Neural cell (in vitro differentiated cells): ENCODE measurements at regions not wholly inside any gene's neighbourhood (a gene's known extent, or its start where the extent isn't known, plus 50 kb on each side); places are given as distances from the start of the nearest gene placed in this dataset.

Experiments
- H2AFZ ChIP-seq: fragments of 200-600, 300-800 bp; sonication (generic), shearing (Covaris generic); 2 replicates; pipeline ENCODE4 v1.6.0; 2014; ENCODE audit warnings: low read depth, mild to moderate bottlenecking, antibody characterized with exemption, low read length, moderate library complexity
- H3F3A ChIP-seq: fragments of 200-600 bp; shearing (Covaris generic); 2 replicates; pipeline ENCODE4 v1.6.1; 2016; ENCODE audit warnings: mild to moderate bottlenecking, moderate library complexity, mixed read lengths, antibody characterized with exemption, low read length; ENCODE audit not compliant: insufficient read depth, poor library complexity, severe bottlenecking
- H3K27ac ChIP-seq: fragments of 200-600, 300-800 bp; sonication (generic), shearing (Covaris generic); 2 replicates; pipeline ENCODE4 v1.5.1; 2014; ENCODE audit warnings: mild to moderate bottlenecking, low read length, moderate library complexity
- H3K27me3 ChIP-seq: fragments of 300-800, 200-600 bp; sonication (generic), shearing (Covaris generic); 2 replicates; pipeline ENCODE4 v1.6.0; 2014; ENCODE audit warnings: mild to moderate bottlenecking, low read depth, low read length, moderate library complexity; ENCODE audit not compliant: insufficient read depth
- H3K36me3 ChIP-seq: fragments of 300-800, 200-600 bp; sonication (generic), shearing (Covaris generic); 2 replicates; pipeline ENCODE4 v1.5.1; 2014; ENCODE audit warnings: mild to moderate bottlenecking, antibody characterized with exemption, low read length, moderate library complexity; ENCODE audit not compliant: insufficient read depth
- H3K4me2 ChIP-seq: fragments of 300-800, 200-600 bp; sonication (generic), shearing (Covaris generic); 2 replicates; pipeline ENCODE4 v1.6.0; 2014; ENCODE audit warnings: mild to moderate bottlenecking, low read length
- H3K4me3 ChIP-seq: fragments of 300-800, 200-600 bp; sonication (generic), shearing (Covaris generic); 2 replicates; pipeline ENCODE4 v1.5.1; 2014; ENCODE audit warnings: mild to moderate bottlenecking, low read length, moderate library complexity
- H3K79me2 ChIP-seq: fragments of 200-600 bp; shearing (Covaris generic); replicated peaks from 2 replicates; pipeline ENCODE4 v1.6.0; 2014; ENCODE audit warnings: mild to moderate bottlenecking, low read length, moderate library complexity; ENCODE audit not compliant: insufficient read depth
- H3K9ac ChIP-seq: fragments of 300-800, 200-600 bp; sonication (generic), shearing (Covaris generic); 2 replicates; pipeline ENCODE4 v1.6.1; 2016; ENCODE audit warnings: mild to moderate bottlenecking, low read length, mixed read lengths
- H3K9me2 ChIP-seq: fragments of 200-600 bp; shearing (Covaris generic); 2 replicates; pipeline ENCODE4 v1.6.1; 2016; ENCODE audit warnings: mild to moderate bottlenecking, low read length, mixed read lengths; ENCODE audit not compliant: insufficient read depth
- H3K9me3 ChIP-seq: fragments of 200-600, 300-800 bp; sonication (generic), shearing (Covaris generic); 2 replicates; pipeline ENCODE4 v1.6.1; 2016; ENCODE audit warnings: mild to moderate bottlenecking, mixed run types, low read length, moderate library complexity, mixed read lengths
- H4K20me1 ChIP-seq: fragments of 200-600 bp; shearing (Covaris generic); 2 replicates; pipeline ENCODE4 v1.6.1; 2016; ENCODE audit warnings: mild to moderate bottlenecking, mixed run types; ENCODE audit not compliant: insufficient read depth
- CTCF ChIP-seq: fragments of 450-650 bp; IDR thresholded peaks from 2 replicates; pipeline ENCODE4 v1.5.1; 2014; ENCODE audit warnings: antibody characterized with exemption, mild to moderate bottlenecking, moderate library complexity; ENCODE audit not compliant: poor library complexity, severe bottlenecking
- EP300 ChIP-seq: fragments of 450-650 bp; conservative IDR thresholded peaks from 2 replicates; pipeline ENCODE4 v1.6.1; 2014; ENCODE audit warnings: antibody characterized with exemption, mild to moderate bottlenecking, moderate library complexity; ENCODE audit not compliant: poor library complexity, severe bottlenecking
- EZH2 ChIP-seq: fragments of 200-600, 300-800 bp; shearing (Covaris generic), sonication (generic); IDR thresholded peaks from 2 replicates; pipeline ENCODE4 v1.6.1; 2014; ENCODE audit warnings: antibody characterized with exemption, low read length, borderline replicate concordance, mild to moderate bottlenecking; ENCODE audit not compliant: insufficient read depth, poor library complexity, severe bottlenecking
- MXI1 ChIP-seq: fragments of 450-650 bp; conservative IDR thresholded peaks from 2 replicates; pipeline ENCODE4 v1.6.1; 2014; ENCODE audit warnings: antibody characterized with exemption, mild to moderate bottlenecking; ENCODE audit not compliant: poor library complexity, severe bottlenecking
- POLR2AphosphoS5 ChIP-seq: IDR thresholded peaks from 2 replicates; pipeline ENCODE4 v1.6.1; 2012
- RAD21 ChIP-seq: fragments of 450-650 bp; conservative IDR thresholded peaks from 2 replicates; pipeline ENCODE4 v1.6.1; 2014; ENCODE audit warnings: antibody characterized with exemption, mild to moderate bottlenecking, moderate library complexity
- REST ChIP-seq: IDR thresholded peaks from 2 replicates; pipeline ENCODE4 v1.6.1; 2012; ENCODE audit warnings: borderline replicate concordance
- SMC3 ChIP-seq: fragments of 450-650 bp; conservative IDR thresholded peaks from 2 replicates; pipeline ENCODE4 v1.6.1; 2014; ENCODE audit warnings: antibody characterized with exemption, mild to moderate bottlenecking, moderate library complexity; ENCODE audit not compliant: poor library complexity
- TAF1 ChIP-seq: IDR thresholded peaks from 2 replicates; pipeline ENCODE4 v1.6.1; 2012; ENCODE audit warnings: low read depth

- TF ChIP-seq CTCF (no peak), RAD21 (no peak)
Measured at GRCh38 chr9:107545036-107545435, 55.5 kb upstream of the KLF4 start (continued).

- Histone ChIP-seq H2AFZ (no peak overlapping the region), H3F3A (no peaks in the 10 kb centered on the region), H3K4me2 (no peak overlapping the region), H3K79me2 (no peaks in the 10 kb centered on the region), H3K9me3 (no peaks in the 10 kb centered on the region), H3K36me3 (no peaks in the 10 kb centered on the region), H4K20me1 (no peaks in the 10 kb centered on the region), H3K9me2 (no peaks in the 10 kb centered on the region), H3K4me3 (no peak overlapping the region), H3K27ac (no peak overlapping the region), H3K9ac (no peak overlapping the region), H3K27me3 (no peaks in the 10 kb centered on the region)
- TF ChIP-seq SMC3 (no peak), RAD21 (no peak)
Measured at GRCh38 chr9:107542411-107543157, 53.0 kb upstream of the KLF4 start.

- H3K79me2 ChIP-seq = no peaks in the 10 kb centered on the region
- no peak for TF ChIP-seq REST
- no peak for TF ChIP-seq TAF1
- no peak for TF ChIP-seq SMC3
- no peak for TF ChIP-seq RAD21
- TF ChIP-seq POLR2AphosphoS5 = no peak
- TF ChIP-seq EP300 = no peak
- no peak for TF ChIP-seq MXI1
- TF ChIP-seq CTCF = no peak
- TF ChIP-seq EZH2 = no peak
Measured at GRCh38 chr9:107541523-107541922, 52.0 kb upstream of the KLF4 start.

More at GRCh38 chr9:107541523-107541922, 52.0 kb upstream of the KLF4 start:
- Histone ChIP-seq H4K20me1 (no peaks in the 10 kb centered on the region), H3K9ac (no peak overlapping the region), H3K27ac (no peak overlapping the region), H3K9me3 (no peaks in the 10 kb centered on the region), H3F3A (no peaks in the 10 kb centered on the region), H3K4me3 (no peak overlapping the region), H3K27me3 (no peaks in the 10 kb centered on the region), H3K4me2 (no peak overlapping the region), H3K9me2 (no peaks in the 10 kb centered on the region), H2AFZ (no peak overlapping the region), H3K36me3 (no peaks in the 10 kb centered on the region)
